DOHH2 (cell line): ENCODE measurements at regions not wholly inside any gene's neighbourhood (a gene's known extent, or its start where the extent isn't known, plus 50 kb on each side); places are given as distances from the start of the nearest gene placed in this dataset.

Experiments used
- H3F3A ChIP-seq: fragments of 200-600 bp; sonication (generic), shearing (Covaris generic); 2 replicates; pipeline ENCODE4 v1.6.0; 2016; ENCODE audit warnings: antibody characterized with exemption, mild to moderate bottlenecking; ENCODE audit not compliant: control insufficient read depth, insufficient read depth
- H3K27ac ChIP-seq: fragments of 200-600 bp; sonication (generic); 2 replicates; pipeline ENCODE4 v1.5.1; 2014; ENCODE audit warnings: low read depth, mild to moderate bottlenecking, low read length, moderate library complexity
- H3K27me3 ChIP-seq: fragments of 200-600 bp; sonication (generic); 2 replicates; pipeline ENCODE4 v1.6.1; 2014; ENCODE audit warnings: mild to moderate bottlenecking, low read length, mixed read lengths; ENCODE audit not compliant: control insufficient read depth
- H3K36me3 ChIP-seq: fragments of 200-600 bp; sonication (generic); 2 replicates; pipeline ENCODE4 v1.6.1; 2014; ENCODE audit warnings: mild to moderate bottlenecking, low read length, moderate library complexity, mixed read lengths; ENCODE audit not compliant: control insufficient read depth
- H3K4me1 ChIP-seq: fragments of 200-600 bp; sonication (generic); 2 replicates; pipeline ENCODE4 v1.6.1; 2014; ENCODE audit warnings: mild to moderate bottlenecking, low read length, mixed read lengths; ENCODE audit not compliant: control insufficient read depth
- H3K4me2 ChIP-seq: fragments of 200-600 bp; sonication (generic); 2 replicates; pipeline ENCODE4 v1.6.0; 2014; ENCODE audit warnings: mild to moderate bottlenecking, low read length, moderate library complexity
- H3K4me3 ChIP-seq: fragments of 200-600 bp; sonication (generic); 2 replicates; pipeline ENCODE4 v1.5.1; 2014; ENCODE audit warnings: mild to moderate bottlenecking, low read length, mixed read lengths
- H3K79me2 ChIP-seq: fragments of 200-600 bp; sonication (generic); 2 replicates; pipeline ENCODE4 v1.6.1; 2014; ENCODE audit warnings: mild to moderate bottlenecking, low read length, mixed read lengths; ENCODE audit not compliant: control insufficient read depth
- H3K9me2 ChIP-seq: fragments of 200-600 bp; sonication (generic); replicated peaks from 2 replicates; pipeline ENCODE4 v1.6.1; 2014; ENCODE audit warnings: mild to moderate bottlenecking, low read length, mixed read lengths; ENCODE audit not compliant: control insufficient read depth
- H3K9me3 ChIP-seq: fragments of 200-600 bp; sonication (generic); 2 replicates; pipeline ENCODE4 v1.6.1; 2014; ENCODE audit warnings: antibody characterized with exemption, low read length, mixed read lengths; ENCODE audit not compliant: control insufficient read depth, insufficient read depth
- H4K20me1 ChIP-seq: fragments of 200-600 bp; sonication (generic); 2 replicates; pipeline ENCODE4 v1.6.0; 2014; ENCODE audit warnings: low read depth, mild to moderate bottlenecking, antibody characterized with exemption, low read length, moderate library complexity; ENCODE audit not compliant: control insufficient read depth, insufficient read depth
- CTCF ChIP-seq: fragments of 200-600 bp; sonication (generic); IDR thresholded peaks from one replicate; pipeline ENCODE4 v1.5.1; 2014; ENCODE audit warnings: antibody characterized with exemption, mild to moderate bottlenecking, low read depth, low read length; ENCODE audit not compliant: poor library complexity, severe bottlenecking
- EZH2phosphoT487 ChIP-seq: fragments of 200-600 bp; sonication (generic); IDR thresholded peaks from 2 replicates; pipeline ENCODE4 v1.6.1; 2017; ENCODE audit warnings: borderline replicate concordance, mild to moderate bottlenecking, antibody characterized with exemption, low read length, moderate library complexity, mixed read lengths

GRCh38 chr3:176919836-176920765 lies 277.2 kb downstream of the TBL1XR1 start:
- no peaks in the 10 kb centered on the region for H3K79me2 ChIP-seq
- no peaks in the 10 kb centered on the region for H3F3A ChIP-seq
- H3K27ac ChIP-seq, result no peak overlapping the region
- TF ChIP-seq EZH2phosphoT487 (no peak), CTCF (no peak)
- H3K9me3 ChIP-seq, result no peaks in the 10 kb centered on the region
- H3K9me2 ChIP-seq, result no peaks in the 10 kb centered on the region; the same call in 1 of the 2 replicates
- no peaks in the 10 kb centered on the region for H4K20me1 ChIP-seq
- H3K27me3 ChIP-seq, result no peaks in the 10 kb centered on the region
- H3K4me3 ChIP-seq, result no peak overlapping the region
- H3K36me3 ChIP-seq, result no peaks in the 10 kb centered on the region
- no peaks in the 10 kb centered on the region for H3K4me1 ChIP-seq
- no peak overlapping the region for H3K4me2 ChIP-seq

DNA sequence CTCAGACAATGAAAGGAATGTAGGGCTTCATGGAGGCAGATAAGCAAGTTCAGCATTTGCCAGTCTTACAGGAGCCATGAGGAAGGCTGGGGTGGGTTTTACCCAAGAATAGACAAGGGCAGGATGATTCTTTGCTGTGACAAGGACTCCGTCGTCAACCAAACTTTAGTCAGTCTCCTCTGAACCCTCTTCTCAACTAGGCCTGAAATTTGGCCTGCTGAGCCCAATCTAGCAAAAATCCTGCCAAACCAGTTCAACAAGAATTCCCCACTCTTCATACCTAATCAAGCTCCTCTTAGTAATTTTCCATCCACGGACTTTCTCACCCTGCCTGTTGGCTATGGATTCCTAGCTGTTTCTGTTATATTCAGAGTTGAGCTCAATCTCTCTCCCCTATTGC lies 280.5 kb downstream of the TBL1XR1 start:
- no peak overlapping the region for H3K27ac ChIP-seq
- no peaks in the 10 kb centered on the region for H4K20me1 ChIP-seq
- no peak for TF ChIP-seq CTCF
- no peak for TF ChIP-seq EZH2phosphoT487
- no peaks in the 10 kb centered on the region for H3K36me3 ChIP-seq
- no peaks in the 10 kb centered on the region for H3K27me3 ChIP-seq
- no peaks in the 10 kb centered on the region for H3F3A ChIP-seq
- H3K9me3 ChIP-seq, result no peaks in the 10 kb centered on the region
- no peak overlapping the region for H3K4me2 ChIP-seq
- no peak overlapping the region for H3K4me3 ChIP-seq
- H3K4me1 ChIP-seq, result no peaks in the 10 kb centered on the region
- H3K79me2 ChIP-seq, result no peaks in the 10 kb centered on the region
- no peaks in the 10 kb centered on the region for H3K9me2 ChIP-seq

DNA sequence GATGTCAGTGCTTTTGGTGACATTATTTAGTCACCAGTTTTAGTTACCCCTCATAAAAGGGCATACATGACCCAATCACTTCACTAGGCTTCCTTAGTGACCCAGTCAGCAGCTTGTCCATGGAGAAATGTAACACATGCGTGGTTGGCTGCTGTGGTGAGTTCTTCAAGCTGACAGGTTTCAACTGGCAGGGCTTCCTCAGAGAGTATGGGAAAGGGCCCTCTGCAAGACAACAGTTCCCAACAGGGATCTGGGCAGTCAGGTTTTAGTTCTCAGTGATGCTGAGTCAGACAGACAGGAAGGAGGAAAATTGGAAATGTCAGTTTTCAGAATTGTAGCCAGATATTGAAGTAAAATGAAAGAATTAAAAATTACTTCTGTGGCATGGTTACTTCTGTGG lies 282.5 kb downstream of the TBL1XR1 start:
- no peaks in the 10 kb centered on the region for H3F3A ChIP-seq
- no peak overlapping the region for H3K4me3 ChIP-seq
- H3K79me2 ChIP-seq, result no peaks in the 10 kb centered on the region
- H4K20me1 ChIP-seq, result no peaks in the 10 kb centered on the region
- H3K27me3 ChIP-seq, result no peaks in the 10 kb centered on the region
- no peaks in the 10 kb centered on the region for H3K9me3 ChIP-seq
- TF ChIP-seq CTCF, result no peak
- TF ChIP-seq EZH2phosphoT487, result no peak
- no peak overlapping the region for H3K4me2 ChIP-seq
- H3K27ac ChIP-seq, result no peak overlapping the region
- H3K9me2 ChIP-seq, result no peaks in the 10 kb centered on the region
- H3K4me1 ChIP-seq, result no peaks in the 10 kb centered on the region
- no peaks in the 10 kb centered on the region for H3K36me3 ChIP-seq
